Medulla oblongata (tissue), 1 donor: ENCODE measurements at regions not wholly inside any gene's neighbourhood (a gene's known extent, or its start where the extent isn't known, plus 50 kb on each side); places are given as distances from the start of the nearest gene placed in this dataset.
"Not testable (repeated sequence)": the region's sequence is repeated elsewhere in the genome, so short reads cannot be mapped to it uniquely, and the experiment has no call there.

ENCODE experiments used
- DNase-seq: peaks from one replicate; pipeline ENCODE4 v3.0.0-alpha.2; 2015; ENCODE audit errors: extremely low spot score

DNA sequence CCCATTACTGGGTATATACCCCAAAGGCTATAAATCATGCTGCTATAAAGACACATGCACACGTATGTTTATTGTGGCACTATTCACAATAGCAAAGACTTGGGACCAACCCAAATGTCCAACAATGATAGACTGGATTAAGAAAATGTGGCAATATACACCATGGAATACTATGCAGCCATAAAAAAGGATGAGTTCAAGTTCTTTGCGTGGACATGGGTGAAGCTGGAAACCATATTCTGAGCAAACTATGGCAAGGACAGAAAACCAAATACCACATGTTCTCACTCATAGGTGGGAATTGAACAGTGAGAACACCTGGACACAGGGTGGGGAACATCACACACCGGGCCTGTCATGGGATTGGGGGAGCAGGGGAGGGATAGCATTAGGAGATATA lies 54.4 kb upstream of the MUCL1 start:
- not testable (repeated sequence) for DNase-seq

DNA sequence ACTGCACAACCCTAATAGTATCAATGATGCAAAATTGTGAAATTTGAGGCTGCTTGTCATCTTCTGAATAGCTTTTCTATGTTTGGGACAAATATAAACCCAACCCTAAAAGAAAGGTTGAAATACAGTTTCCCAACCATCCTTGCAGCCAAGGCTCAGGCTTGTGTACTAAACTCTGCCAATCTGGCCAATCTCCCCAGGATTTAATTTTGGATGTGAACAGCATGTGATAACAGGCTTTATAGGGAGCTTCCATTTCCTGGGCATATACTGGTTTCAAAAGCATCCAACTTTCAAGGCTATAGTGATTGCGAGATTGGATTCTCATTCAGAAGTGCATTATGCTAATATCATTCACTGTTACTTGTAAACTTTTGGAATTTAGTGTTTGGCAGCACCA lies 55.7 kb upstream of the MUCL1 start:
- no peak for DNase-seq

DNA sequence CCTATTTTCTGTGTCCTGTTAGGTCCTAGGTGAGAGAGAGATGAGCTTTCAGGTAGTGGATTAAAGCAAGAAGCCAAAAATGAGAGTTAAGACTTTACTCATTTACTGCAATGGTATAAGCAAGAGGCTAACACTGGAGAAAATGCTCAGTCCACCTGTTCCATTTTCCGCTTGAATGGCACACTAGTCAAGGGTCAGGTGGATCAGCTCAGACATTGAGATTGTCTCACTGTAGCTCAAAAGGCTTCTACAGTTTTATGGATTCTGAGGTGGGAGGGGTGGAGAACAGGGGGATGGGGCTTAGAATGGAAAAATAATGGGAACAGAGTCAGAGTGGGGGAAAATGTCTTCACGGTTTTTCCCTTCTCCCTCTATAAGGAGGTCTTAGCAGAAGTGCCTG lies 57.3 kb upstream of the MUCL1 start:
- DNase-seq = no peak

DNA sequence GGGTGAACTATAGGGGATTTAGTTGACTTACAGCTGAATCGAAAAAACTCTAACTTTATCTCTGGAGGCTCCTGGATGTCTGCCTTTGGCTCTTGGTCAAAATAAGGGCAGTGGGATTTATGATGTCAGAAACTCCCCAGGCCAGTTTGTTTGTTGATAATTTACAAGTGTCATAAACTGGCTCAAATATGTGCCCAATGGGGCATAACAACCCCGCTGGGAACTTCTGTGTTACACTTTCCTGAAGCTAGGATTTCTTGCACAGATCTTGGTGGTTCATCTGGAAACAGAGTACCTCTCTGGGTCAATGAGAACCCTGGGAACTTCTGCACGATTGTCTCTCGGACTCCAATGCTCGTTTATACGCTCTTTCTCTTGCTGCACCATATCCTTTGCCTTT lies 58.7 kb upstream of the MUCL1 start:
- no peak for DNase-seq

DNA sequence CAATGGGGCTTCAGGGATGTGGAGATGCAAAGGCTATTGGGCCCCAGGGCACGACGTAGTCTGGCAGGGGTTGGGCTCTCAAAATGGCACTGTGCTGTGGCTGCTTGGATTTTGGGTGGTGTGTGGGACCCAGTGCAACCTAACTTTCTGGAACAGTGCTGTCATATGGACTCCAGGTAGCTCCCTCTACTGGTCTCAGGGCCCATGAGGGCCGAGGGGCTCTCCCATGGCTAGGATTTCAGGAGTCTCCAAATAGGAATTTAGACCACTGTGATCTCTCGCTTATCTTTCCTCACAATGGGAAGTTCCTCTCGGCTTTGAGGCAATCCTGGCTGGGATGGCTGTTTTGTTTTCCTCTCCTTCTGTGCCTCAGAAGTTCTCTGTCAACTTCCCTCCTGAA lies 68.2 kb upstream of the MUCL1 start:
- no peak for DNase-seq

DNA sequence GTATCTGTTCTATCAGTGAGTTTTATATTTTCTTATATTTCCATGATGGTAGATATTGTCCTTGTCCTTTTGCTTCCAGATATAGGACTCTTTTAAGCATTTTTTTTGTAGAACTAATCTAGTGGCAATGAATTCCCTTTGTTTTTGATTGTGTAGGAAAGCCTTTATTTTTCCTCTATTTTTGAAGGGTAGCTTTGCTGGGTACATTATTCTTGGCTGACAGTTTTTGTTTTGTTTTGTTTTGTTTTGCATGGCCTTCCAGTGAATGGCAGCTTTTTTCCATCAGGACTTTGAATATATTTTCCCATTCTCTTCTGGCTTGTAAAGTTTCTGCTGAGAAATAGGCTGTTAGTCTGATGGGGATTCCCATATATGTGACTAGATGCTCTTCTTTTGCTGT lies 70.2 kb upstream of the MUCL1 start:
- no peak for DNase-seq

DNA sequence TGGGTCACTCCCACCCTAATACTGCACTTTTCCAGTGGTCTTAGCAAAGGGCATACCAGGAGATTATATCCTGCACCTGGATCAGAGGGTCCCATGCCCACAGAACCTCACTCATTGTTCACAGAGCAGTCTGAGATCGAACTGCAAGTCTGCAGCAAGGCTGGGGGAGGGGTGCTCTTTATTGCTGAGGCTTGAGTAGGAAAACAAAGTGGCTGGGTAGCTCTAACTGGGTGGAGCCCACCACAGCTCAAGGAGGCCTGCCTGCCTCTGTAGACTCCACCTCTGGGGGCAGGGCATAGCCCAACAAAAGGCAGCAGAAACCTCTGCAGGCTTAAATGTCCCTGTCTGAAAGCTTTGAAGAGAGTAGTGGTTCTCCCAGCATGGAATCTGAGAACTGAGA lies 77.3 kb upstream of the MUCL1 start:
- DNase-seq = not testable (repeated sequence)

DNA sequence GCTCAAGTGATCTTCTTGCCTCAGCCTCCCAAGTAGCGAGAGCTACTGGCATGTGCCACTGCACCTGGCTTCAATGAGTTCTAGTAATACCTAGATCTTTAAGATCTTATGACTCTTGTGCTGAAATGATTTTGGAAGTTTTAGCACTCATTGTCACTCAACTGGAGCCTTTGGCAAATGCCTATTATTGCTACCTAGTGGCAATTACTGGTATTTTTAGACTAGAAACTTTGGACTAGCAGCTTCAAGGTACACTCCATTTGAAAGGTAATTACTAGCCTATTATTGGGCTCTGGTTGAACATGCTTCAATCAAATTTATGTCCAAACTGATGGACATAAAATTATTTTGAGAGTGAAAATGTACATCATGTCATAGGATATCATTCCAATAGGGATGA lies 80.7 kb upstream of the MUCL1 start:
- DNase-seq = no peak

DNA sequence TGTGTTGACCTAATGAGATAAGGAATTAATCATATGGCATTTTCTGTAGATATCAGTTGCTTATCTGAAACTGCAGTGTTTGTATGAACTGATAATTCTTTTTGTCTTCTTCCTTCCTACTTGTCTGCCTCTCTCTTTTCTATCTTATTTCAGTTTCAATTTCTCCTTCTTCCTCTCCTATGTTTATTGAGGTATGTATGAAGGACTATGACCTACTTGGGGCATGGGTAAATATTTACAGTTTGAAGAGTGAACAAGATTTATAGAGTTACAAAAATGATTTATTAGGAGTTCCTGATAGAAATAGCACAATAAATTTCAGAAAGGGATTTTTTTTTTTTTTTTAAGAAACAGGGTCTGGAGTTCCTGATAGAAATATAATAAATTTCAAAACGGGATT lies 88.7 kb upstream of the MUCL1 start:
- no peak for DNase-seq

DNA sequence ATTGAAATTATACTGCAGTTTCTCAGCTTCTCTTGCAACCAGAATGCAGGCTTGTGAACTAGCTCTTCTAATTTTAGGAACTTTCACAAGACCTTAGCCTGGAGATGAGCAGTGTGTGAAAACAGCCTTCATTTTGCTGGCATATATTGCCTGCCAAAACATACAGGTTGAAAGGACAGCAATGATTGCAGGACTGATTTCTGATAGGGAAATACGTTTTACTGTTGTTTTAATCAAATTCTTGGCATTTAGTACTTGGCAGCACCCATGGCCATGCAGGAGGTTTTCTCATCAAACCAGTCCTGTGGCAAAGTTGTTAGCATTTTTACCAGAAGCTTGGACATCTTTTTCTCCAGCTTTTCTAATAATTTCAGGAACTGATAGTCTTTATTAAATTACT lies 91.9 kb upstream of the MUCL1 start:
- DNase-seq = no peak

DNA sequence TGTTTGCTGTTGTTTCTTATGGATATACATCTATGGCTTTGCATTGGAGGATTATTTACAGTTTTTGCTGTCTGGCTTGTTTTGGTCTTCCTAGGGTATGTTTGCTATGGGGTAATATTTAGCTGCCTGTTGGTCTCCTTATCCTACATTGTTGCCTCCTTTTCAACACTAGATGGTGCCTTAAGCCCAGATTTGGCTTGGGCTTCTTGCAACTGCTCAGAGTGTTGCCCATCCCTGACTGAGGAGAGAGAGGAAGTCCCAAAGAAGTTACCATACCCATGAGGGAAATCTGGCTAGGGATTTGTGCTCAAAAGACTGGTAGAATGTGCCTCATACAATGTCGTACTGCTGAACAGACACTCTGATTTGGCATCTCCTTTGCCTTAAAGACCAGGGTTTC lies 94.6 kb upstream of the MUCL1 start:
- no peak for DNase-seq

DNA sequence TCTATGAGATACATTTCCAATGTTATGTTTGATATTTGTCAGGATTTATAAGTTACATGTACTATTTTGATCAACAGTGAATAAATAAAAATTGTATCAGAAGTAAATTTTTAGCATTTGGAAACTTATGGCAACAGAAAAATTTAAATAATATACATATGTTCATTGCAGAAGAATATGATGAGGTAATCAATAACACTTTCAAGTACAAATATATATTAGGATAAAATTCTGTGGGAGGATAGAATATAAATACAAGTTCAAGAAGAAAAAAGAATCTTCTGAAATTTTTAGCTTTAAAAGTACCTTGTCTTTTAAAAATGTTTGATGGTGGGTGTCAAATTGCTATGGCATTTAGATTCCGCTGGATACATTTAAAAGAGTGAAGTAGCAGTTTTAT lies 102.8 kb upstream of the MUCL1 start:
- no peak for DNase-seq

DNA sequence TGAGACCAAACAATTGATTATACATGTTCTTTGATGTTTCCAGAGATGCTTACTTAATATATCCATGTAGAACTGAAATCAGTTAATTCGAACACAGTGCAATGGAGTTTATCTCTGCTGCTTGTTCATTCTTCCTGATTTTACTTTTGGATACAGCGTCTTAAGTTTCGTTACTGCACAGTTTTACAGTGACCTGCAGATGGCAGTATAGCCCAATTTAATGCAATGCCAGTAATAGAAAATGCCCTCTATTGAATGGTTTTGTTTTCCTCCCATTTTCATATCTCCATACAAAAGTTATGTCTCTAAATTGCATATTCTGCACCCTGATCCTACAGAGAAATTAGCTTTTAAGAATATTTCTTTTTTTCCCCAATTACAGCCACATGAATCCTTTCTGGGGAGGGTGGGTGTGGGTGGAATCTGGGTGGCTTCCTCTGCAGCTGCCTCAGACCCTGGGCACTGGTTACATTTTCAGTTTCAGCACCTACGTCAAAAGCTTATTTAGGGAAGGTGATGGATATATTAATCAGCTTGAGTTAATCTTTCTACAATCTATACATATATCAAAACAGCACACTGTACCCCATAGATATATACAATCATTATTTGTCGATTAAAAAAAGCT lies 101.1 kb upstream of the DCD start:
- peak; percentile 78 for DNase-seq

DNA sequence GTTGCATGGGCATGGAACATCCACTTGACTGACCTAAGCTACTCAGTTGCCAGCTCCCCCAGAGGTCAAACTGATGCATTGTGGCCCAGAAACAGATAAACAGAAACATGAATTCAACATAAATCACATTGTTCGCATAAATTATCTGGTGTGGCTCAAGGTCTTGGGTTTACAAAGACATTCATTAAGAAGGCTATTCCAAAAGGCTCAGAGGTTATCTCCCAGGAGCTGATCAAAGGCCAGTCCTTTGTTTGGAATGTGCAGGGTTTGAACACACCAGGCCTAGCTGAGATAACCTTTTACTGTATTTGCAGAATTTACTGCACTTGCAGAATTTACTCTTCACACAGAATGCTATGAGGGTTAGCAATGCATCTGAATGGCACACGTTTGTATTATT lies 96.4 kb upstream of the DCD start:
- no peak for DNase-seq

DNA sequence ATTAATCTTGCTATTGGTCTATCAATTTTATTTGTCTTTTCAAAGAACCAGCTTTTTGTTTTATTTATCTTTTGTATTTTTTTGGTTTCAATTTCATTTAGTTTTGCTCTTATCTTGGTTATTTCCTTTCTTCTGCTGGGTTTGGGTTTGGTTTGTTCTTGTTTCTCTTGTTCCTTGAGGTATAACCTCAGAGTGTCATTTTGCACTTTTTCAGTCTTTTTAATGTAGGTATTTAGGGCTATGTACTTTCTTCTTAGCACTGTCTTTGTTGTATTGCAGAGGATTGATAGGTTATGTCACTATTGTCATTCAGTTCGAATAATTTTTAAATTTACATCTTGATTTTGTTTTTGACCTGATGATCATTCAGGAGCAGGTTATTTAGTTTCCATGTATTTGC lies 92.7 kb upstream of the DCD start:
- DNase-seq = no peak

DNA sequence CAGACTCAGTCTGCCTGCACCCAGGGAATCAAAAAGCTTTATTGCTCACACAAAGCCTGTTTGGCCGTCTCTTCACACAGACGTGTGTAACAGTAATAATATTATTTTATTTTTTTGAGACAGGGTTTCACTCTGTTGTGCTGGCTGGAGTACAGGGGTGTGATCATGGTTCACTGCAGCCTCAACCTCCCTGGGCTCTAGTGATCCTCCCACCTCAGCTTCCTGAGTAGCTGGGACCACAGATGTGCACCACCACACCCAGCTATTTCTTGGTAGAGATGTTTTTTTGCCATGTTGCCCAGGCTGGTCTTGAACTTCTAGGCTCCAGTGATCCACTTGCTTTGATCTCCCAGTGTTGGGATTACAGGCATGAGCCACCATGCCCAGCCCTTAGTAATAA lies 88.4 kb upstream of the DCD start:
- DNase-seq = no peak

DNA sequence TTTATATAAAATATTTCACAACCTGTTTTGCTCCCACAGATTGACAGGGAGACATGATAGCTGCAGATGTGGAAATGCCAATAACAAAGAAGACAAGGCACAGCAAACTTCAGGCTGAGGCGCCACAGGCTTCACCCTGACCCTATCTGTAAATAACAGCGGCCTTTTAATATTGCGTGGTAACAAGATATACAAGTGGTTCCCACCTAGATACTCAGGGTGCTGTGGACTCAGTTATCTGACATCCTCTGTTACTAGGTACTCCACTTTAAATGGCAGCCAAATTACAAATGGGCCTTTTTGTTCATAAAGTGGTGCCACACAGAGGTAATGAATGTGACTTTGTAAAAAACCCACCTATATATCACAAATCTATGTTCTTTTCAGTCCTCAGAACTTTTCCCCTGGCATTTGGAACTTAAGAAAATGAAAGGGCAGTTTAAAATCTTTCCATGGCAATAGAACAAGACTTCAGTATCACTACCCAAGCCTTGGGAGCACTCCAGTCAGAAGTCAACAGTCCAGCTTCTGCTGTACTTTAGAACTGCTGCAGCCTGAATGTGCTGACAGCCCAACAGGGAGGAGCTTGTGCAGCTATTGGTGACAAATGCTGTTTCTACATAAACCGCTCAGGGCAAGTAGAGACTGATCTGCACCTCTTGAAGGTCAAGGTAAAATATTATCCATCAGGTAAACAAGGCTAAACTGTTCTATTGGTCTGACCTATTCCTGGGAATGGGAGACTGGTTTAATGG lies 86.2 kb upstream of the DCD start:
- DNase-seq = no peak

DNA sequence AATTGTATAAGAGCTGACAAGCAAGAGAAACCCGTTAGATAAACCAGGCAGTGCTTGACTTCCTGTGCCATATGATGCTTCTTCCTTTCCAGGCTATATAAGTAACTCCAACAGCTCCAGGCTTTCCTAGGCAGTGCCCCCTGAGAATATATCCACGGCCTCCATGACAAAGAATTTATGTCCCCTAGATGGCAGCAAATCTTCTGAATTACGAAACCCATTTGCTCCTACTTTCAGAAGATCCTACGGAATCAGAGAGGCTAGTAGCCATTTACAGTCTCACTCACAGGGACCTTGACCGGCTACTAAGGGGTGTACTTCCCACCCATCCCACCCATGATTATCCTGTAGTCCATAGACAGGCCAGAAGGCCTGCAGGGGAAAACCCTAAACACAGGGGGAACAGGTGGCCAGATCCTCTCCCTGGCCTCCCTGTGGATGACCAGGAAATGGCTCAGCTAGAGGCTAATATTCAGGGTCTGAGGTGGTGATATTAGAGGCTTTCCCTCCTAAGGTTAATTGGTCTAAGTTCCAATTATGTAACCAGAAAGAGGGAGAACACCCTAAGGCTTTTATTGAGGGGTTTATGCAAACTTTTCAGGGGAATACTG lies 77.2 kb upstream of the DCD start:
- DNase-seq = peak; percentile 11

DNA sequence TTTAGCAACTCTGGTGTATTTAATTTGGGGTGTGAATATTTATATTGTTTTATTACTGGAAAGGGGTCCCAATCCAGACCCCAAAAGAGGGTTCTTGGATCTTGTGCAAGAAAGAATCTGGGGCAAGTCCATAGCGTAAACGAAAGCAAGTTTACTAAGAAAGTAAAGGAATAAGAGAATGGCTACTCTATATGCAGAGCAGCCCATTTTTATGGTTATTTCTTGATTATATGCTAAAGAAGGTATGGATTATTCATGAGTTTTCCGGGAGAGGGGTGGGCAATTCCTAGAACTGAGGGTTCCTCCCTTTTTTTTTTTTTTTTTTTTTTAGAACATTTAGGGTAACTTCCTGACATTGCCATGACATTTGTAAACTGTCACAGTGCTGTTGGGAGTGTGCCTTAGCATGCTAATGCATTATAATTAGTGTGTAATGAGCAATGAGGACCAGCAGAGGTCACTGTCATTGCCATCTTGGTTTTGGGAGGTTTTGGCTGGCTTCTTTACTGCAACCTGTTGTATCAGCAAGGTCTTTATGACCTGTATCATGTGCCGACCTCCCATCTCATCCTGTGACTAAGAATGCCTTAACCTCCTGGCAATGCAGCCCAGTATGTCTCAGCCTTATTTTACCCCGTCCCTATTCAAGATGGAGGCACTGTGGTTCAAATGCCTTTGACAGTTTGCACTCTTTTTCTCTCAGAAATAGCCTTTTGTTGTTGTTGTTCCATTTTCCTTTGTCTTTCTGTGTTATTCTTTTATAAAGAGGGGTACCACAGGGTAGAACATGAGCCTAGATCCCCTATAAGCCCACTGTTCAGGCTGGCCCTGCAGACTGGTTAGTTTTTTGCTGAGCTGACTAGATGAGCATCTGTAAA lies 75.5 kb upstream of the DCD start:
- DNase-seq = peak; percentile 7

DNA sequence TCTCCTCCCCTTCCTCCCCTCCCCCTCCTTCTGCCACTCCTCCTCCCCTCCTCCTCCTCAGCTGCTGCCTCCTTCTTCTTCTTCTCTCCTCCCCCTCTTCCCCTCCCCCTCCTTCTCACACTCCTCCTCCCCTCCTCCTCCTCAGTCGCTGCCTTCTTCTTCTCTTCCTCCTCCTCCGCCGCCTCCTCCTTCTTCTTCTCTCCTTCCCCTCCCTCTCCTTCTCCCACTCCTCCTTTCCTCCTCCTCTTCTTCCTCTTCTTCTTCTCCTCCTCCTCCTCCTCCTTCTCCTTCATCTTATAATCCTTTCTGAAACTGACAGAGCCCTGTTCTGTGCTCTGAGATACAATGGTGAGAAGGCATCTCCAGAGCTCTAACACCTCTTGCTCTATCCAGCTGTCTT lies 73.1 kb upstream of the DCD start:
- no peak for DNase-seq

DNA sequence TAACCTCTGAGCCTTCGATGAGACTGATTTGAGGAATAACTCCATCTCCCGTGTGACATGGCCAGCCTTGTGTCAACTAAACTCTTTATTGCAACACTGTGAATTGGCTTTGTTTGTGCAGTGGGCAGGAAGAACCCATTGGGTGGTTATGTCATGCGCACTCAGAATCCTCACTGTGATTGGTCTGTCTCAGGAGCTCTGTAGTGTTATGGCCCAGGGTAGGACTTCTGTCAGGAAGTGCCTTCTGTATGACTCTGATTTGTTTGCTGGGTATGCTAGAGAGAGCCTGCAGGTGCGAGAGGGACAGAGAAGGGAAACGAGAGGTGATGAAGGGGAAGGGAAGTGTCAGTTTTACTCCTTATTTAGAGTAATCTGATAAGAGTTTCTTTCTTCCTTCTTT lies 71.5 kb upstream of the DCD start:
- no peak for DNase-seq

DNA sequence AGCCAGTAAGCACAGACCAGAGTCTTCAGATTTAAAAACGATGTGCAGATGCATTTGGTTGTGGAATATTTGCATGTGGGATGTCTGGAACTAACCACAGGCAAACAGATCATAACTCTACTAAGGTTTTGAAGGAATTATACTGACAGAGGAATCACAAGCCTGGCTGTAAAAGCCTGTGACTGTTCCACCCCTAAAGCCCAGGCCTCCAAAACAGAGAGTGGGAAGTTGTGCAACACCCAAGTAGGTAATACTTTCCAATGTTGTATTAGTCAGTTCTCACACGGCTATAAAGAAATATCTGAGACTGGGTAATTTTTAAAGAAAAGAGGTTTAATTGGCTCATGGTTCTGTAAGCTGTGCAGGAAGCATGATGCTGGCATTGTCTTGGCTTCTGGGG lies 68.1 kb upstream of the DCD start:
- DNase-seq = no peak
